Mucosa of rectum (tissue), 2 donors: ENCODE measurements at regions not wholly inside any gene's neighbourhood (a gene's known extent, or its start where the extent isn't known, plus 50 kb on each side); places are given as distances from the start of the nearest gene placed in this dataset.

Experiments
- H3K27ac ChIP-seq, 2 donors: one replicate each; pipeline ENCODE4 v1.7.0; 2013; ENCODE audit warnings: inconsistent platforms in 2 of 2, low read depth in 2 of 2, low read length in 2 of 2
- H3K27me3 ChIP-seq, 2 donors: one replicate each; pipeline ENCODE4 v1.7.0; 2013; ENCODE audit warnings: low read length in 2 of 2; ENCODE audit not compliant: control insufficient read depth in 2 of 2, insufficient read depth in 2 of 2
- H3K36me3 ChIP-seq, 2 donors: one replicate each; pipeline ENCODE4 v1.7.0; 2013; ENCODE audit warnings: low read length in 2 of 2; ENCODE audit not compliant: control insufficient read depth in 2 of 2, insufficient read depth in 2 of 2
- H3K4me1 ChIP-seq, 2 donors: one replicate each; pipeline ENCODE4 v1.7.0; 2013; ENCODE audit warnings: low read length in 2 of 2, mild to moderate bottlenecking in 1 of 2; ENCODE audit not compliant: control insufficient read depth in 2 of 2, insufficient read depth in 2 of 2
- H3K4me3 ChIP-seq, 2 donors: one replicate each; pipeline ENCODE4 v1.7.0; 2013; ENCODE audit warnings: low read length in 2 of 2
- H3K9ac ChIP-seq, 2 donors: one replicate each; pipeline ENCODE4 v1.7.0; 2013; ENCODE audit warnings: low read length in 2 of 2, low read depth in 1 of 2, mild to moderate bottlenecking in 1 of 2
- H3K9me3 ChIP-seq, 2 donors: one replicate each; pipeline ENCODE4 v1.7.0; 2013; ENCODE audit warnings: low read length in 2 of 2; ENCODE audit not compliant: control insufficient read depth in 2 of 2
- donor health status: healthy.
- donor health status: Normal muscosa, but diverticular disease.

DNA sequence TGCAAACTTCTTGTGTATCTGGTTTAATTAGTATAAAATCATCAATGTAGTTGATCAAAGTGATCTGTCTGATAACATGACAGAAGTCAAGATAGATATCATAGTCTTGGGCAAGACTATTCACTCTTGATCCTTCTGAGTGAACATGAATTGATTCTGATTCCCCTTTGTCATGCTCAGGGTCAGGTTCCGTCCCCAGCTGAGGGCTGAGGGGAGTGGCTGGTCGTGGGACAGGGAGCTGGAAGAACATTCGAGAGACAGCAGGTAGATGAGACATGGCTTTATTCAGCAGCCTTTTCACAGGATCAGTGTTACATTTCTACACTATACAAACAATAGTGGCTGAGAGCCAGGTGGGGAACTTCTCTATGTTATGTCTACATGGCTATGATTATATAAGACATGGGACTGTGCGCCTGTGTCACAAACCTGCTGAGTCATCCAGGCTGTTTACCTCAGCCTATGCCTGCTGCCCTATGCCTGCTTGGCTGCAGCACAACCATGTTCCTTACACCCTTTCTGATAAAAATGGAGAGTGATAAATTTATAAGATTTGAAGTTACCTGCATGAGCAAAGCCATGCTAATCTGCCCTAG lies 586.9 kb upstream of the NR3C2 start:
- Histone ChIP-seq H3K36me3 (no peaks in the 10 kb centered on the region), H3K4me1 (peaks cover 0 to 7% of the 10 kb centered on the region in 2 donors), H3K9me3 (no peaks in the 10 kb centered on the region), H3K27me3 (no peaks in the 10 kb centered on the region), H3K27ac (no peak overlapping the region), H3K4me3 (no peak overlapping the region), H3K9ac (no peak overlapping the region)

DNA sequence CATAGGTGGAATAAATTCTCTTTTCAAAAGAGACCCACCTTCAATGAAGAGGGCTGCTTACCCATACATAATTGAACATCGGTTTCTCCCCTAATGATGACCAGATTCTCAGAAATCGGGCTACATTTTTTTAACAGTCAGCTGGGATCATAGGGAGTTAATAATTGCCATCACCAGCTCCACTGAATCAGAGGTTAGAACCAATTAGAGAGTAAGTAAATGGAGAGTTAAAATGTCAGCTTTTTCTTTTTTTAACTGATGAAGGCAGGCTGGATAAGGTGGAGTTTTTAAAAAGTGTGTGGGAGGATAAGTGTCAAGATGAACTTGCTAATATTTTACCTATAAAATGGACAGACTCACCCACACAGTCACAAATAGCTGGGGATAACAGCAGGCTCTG lies 584.5 kb upstream of the NR3C2 start:
- Histone ChIP-seq H3K27ac (no peak overlapping the region), H3K27me3 (no peaks in the 10 kb centered on the region), H3K36me3 (no peaks in the 10 kb centered on the region), H3K4me1 (peaks cover 0 to 7% of the 10 kb centered on the region in 2 donors), H3K9me3 (no peaks in the 10 kb centered on the region), H3K9ac (no peak overlapping the region), H3K4me3 (no peak overlapping the region)

DNA sequence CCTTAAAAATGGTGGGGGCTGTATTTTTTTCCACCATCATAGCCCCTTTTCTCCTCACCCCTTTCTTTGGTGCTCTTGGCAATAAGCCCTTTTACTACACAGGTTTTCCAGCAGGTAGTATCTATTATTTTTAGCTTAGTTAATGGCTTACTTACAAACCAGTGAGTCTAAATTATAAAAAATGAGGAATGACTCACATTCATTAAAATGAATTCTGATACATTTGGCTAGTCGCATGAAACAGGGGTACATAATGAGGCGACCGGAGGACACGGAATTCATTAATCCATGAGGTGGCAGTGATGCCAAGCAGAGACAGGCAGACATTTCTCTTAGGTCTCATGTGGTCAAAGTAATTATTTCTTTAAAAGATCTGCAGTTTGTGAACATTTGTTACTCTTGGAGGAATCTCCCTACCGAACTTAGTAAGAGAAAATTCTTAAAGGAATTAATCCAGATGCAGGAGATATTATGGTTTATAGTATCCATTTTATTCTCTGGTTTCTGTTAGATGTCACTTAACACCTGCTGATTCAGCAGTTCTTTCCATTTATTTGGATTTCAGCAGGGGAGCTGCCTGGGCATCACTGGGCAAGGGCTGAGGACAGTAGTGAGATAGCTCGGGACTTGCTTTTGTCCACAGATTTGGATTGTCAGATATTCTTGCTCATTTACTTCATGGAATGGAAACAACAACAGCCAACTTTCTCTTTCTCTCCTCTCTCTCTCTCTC lies 575.0 kb upstream of the NR3C2 start:
- H3K9ac ChIP-seq = no peak overlapping the region
- no peak overlapping the region for H3K4me3 ChIP-seq
- no peaks in the 10 kb centered on the region for H3K36me3 ChIP-seq
- H3K9me3 ChIP-seq = no peaks in the 10 kb centered on the region
- no peaks in the 10 kb centered on the region for H3K4me1 ChIP-seq
- H3K27ac ChIP-seq = no peak overlapping the region
- H3K27me3 ChIP-seq = no peaks in the 10 kb centered on the region

DNA sequence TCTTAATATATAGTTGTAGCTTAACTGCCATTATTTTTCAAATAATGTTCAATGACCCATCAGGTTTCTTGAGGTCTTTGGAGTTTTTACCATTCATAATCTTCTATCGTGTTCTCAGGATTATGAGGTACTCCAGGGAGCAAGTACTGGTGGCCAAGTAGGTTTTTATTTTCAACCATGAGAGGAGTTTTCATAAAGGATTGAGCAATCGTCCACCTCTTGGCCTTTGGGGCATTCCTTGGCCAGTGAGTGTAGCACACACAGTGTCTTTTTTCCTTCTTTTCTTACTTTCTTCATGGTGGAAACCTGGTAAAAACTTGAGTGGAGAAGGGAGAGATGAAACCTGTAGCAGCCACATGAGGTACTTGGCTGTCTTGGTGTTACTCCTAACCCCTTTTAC lies 567.0 kb upstream of the NR3C2 start:
- no peak overlapping the region for H3K9ac ChIP-seq
- H3K27ac ChIP-seq = no peak overlapping the region
- no peaks in the 10 kb centered on the region for H3K27me3 ChIP-seq
- H3K4me3 ChIP-seq = no peak overlapping the region
- no peaks in the 10 kb centered on the region for H3K4me1 ChIP-seq
- no peaks in the 10 kb centered on the region for H3K36me3 ChIP-seq
- H3K9me3 ChIP-seq = no peaks in the 10 kb centered on the region

DNA sequence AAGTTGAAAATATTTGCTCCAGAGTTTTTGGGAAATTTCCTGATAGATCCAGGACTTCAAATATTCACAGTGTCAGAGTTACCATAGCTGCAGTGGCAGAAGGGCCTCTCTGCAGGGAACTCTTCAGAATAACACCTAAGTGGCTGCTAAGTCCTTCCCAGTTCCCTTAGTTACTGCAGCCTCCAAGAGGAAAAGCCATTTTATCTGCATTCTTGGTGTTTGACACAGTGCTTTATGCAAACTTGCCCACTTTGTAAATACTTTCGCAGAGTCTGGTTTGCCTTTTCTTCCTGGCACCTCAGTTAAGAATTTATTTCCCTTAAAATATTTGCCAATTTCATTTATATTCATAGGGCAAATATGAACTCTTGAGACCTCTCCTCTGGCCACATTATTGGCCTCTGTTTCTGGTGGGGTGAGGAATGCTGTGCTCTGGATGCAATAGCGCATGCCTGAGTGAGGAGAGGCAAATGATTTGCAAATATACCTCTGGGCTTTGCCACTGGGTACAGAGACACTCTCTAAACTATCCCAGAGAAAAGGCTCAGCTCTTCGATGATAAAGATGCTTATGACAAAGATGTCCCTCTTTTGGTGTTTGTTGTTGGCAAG lies 566.3 kb upstream of the NR3C2 start:
- Histone ChIP-seq H3K9ac (no peak overlapping the region), H3K36me3 (no peaks in the 10 kb centered on the region), H3K27ac (no peak overlapping the region), H3K4me3 (no peak overlapping the region), H3K27me3 (no peaks in the 10 kb centered on the region), H3K9me3 (no peaks in the 10 kb centered on the region), H3K4me1 (no peaks in the 10 kb centered on the region)

DNA sequence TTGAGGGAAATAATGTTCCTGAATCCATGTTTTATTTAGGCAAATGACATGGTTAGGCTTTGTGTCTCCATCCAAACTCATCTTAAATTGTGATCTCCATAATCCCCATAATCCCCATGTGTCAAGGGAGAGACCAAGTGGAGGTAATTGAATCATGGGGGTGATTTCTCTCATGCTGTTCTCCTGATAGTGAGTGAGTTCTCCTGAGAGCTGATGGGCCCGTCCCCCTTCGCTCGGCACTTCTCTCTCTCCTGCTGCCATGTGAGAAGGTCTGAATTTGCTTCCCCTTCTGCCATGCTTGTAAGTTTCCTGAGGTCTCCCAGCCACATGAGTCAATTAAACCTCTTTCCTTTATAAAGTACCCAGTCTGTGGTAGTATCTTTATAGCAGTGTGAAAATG lies 563.0 kb upstream of the NR3C2 start:
- Histone ChIP-seq H3K27me3 (no peaks in the 10 kb centered on the region), H3K9me3 (no peaks in the 10 kb centered on the region), H3K4me3 (no peak overlapping the region), H3K9ac (no peak overlapping the region), H3K27ac (no peak overlapping the region), H3K36me3 (no peaks in the 10 kb centered on the region), H3K4me1 (no peaks in the 10 kb centered on the region)

DNA sequence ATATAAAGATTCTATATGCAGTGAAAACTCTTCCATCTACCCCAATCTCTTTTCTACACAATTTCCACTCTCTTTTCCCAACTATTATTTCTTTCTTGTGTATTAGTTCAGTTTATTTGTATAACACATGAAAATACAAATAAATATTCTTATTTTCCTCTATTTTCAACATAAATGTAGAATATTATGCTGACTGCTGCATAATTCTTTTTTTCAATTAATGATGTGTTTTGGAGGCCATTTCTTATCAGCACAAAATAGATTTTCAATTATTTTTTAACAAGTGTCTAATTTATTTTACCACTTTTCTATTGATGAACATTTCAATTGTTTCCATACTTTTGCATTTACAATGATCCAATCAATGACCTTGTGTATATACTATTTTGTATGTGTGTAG lies 557.7 kb upstream of the NR3C2 start:
- H3K4me3 ChIP-seq = no peak overlapping the region
- H3K9me3 ChIP-seq = no peaks in the 10 kb centered on the region
- no peaks in the 10 kb centered on the region for H3K36me3 ChIP-seq
- no peaks in the 10 kb centered on the region for H3K4me1 ChIP-seq
- no peaks in the 10 kb centered on the region for H3K27me3 ChIP-seq
- no peak overlapping the region for H3K9ac ChIP-seq
- H3K27ac ChIP-seq = no peak overlapping the region

DNA sequence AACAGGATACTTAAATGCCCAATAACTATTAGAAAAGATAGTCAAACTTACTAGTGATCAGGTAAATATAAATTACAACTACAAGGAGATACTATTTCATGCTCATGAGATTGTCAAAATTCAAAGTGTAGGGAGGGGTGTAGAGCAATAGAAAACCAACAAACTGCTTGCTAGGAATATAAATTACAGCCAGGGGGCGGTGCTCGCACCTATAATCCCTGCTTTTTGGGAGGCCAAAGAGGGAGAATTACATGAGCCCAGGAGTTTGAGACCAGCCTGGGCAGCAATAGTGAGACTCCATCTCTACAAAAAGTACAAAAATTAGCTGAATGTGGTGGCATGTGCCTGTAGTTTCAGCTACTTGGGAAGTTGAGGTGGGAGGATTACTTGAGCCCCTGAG lies 556.5 kb upstream of the NR3C2 start:
- H3K4me3 ChIP-seq = no peak overlapping the region
- H3K27ac ChIP-seq = no peak overlapping the region
- no peak overlapping the region for H3K9ac ChIP-seq
- no peaks in the 10 kb centered on the region for H3K9me3 ChIP-seq
- no peaks in the 10 kb centered on the region for H3K36me3 ChIP-seq
- H3K4me1 ChIP-seq = no peaks in the 10 kb centered on the region
- H3K27me3 ChIP-seq = no peaks in the 10 kb centered on the region

DNA sequence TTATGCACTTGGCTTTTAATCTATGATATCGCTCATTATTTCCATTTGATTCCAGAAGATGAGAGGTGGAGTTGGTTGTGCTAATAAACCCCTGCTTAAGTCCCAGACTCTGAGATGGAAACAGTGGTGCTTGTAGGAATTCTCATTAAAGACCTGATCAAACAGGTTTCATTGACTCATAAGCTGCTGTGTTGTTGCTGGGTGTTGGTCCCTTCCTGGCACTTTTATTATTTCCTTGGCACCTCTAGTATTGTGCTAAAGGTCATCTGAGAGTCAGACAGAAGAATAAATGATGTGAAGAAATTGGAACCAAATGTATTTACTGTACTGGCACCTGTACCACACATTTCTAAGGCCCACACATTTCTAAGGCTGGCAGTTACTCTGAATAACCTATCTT lies 544.7 kb upstream of the NR3C2 start:
- Histone ChIP-seq H3K9ac (no peak overlapping the region), H3K4me3 (peak overlapping the region in 1 of 2 donors; percentile 7), H3K4me1 (peaks cover 5 to 16% of the 10 kb centered on the region in 2 donors), H3K9me3 (no peaks in the 10 kb centered on the region), H3K36me3 (no peaks in the 10 kb centered on the region), H3K27ac (peak overlapping the region; percentile 75 to 79), H3K27me3 (no peaks in the 10 kb centered on the region)

DNA sequence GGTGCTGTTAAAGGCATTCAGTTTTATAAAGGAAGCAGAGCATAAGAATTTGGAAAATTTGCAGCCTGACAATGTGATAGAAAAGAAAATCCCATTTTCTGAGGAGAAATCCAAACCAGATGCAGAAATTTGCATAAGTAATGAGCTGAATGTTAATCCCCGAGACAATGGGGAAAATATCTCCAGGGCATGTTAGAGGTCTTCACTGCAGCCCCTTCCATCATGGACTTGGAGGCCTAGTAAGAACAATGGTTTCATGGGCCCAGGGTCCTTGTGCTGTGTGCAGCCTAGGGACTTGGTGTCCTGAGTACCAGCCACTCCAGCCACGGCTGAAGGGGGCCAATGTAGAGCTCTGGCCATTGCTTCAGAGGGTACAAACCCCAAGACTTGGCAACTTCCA lies 542.7 kb upstream of the NR3C2 start:
- no peak overlapping the region for H3K27ac ChIP-seq
- no peaks in the 10 kb centered on the region for H3K27me3 ChIP-seq
- H3K9me3 ChIP-seq = no peaks in the 10 kb centered on the region
- H3K36me3 ChIP-seq = no peaks in the 10 kb centered on the region
- H3K4me1 ChIP-seq = peaks cover 5 to 16% of the 10 kb centered on the region in 2 donors
- no peak overlapping the region for H3K4me3 ChIP-seq
- H3K9ac ChIP-seq = no peak overlapping the region
